Chondrocyte (in vitro differentiated cells): ENCODE measurements at regions not wholly inside any gene's neighbourhood (a gene's known extent, or its start where the extent isn't known, plus 50 kb on each side); places are given as distances from the start of the nearest gene placed in this dataset.

Experiments used
- DNase-seq: peaks from one replicate; pipeline ENCODE4 v3.0.0; 2021; ENCODE audit warnings: mixed read lengths, low spot score
- H3K27ac Mint-ChIP-seq: one replicate; pipeline ENCODE4 v1.8.0; 2021; ENCODE audit warnings: mild to moderate bottlenecking, moderate library complexity, mixed read lengths; ENCODE audit not compliant: unreplicated experiment
- H3K27me3 Mint-ChIP-seq: 2 replicates; pipeline ENCODE4 v1.8.0; 2021; ENCODE audit warnings: low read depth, mixed read lengths
- H3K36me3 Mint-ChIP-seq: 2 replicates; pipeline ENCODE4 v1.8.0; 2021; ENCODE audit warnings: low read depth, mixed read lengths
- H3K4me1 Mint-ChIP-seq: 2 replicates; pipeline ENCODE4 v1.8.0; 2021; ENCODE audit warnings: low read depth, mild to moderate bottlenecking, mixed read lengths
- H3K4me3 Mint-ChIP-seq: one replicate; pipeline ENCODE4 v1.8.0; 2021; ENCODE audit warnings: mild to moderate bottlenecking, moderate library complexity, mixed read lengths; ENCODE audit not compliant: unreplicated experiment
- H3K9me3 Mint-ChIP-seq: 2 replicates; pipeline ENCODE4 v1.8.0; 2021; ENCODE audit warnings: low read depth, mixed read lengths
- TF ChIP-seq, protein P1 (sequence below): fragments of 200-600 bp; sonication (generic); IDR thresholded peaks from 2 replicates; pipeline ENCODE4 v1.5.0; 2021; ENCODE audit warnings: antibody characterized with exemption, mild to moderate bottlenecking, moderate library complexity

DNA sequence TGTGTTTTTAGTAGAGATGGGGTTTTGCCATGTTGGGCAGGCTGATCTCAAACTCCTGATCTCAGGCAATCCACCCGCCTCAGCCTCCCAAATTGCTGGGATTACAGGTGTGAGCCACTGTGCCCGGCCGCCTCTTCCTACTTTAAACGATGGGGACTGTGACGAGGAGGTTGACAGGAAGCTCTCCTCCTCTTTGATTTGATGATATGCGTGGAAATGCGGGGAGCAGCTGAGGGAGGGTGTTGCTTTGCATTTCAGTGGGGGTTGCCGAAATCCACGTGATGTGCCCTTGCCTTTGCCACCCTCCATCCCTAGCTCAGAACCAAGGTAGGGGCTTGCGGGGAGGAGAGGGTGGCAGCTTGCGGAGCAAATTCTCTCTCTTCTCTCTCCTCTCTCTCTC lies 189.6 kb downstream of the AACS start:
- H3K27ac Mint-ChIP-seq, result no peak overlapping the region
- H3K36me3 Mint-ChIP-seq, result no peaks in the 10 kb centered on the region
- H3K27me3 Mint-ChIP-seq, result peaks cover 7% of the 10 kb centered on the region
- H3K4me1 Mint-ChIP-seq, result no peaks in the 10 kb centered on the region
- TF ChIP-seq, protein P1, sequence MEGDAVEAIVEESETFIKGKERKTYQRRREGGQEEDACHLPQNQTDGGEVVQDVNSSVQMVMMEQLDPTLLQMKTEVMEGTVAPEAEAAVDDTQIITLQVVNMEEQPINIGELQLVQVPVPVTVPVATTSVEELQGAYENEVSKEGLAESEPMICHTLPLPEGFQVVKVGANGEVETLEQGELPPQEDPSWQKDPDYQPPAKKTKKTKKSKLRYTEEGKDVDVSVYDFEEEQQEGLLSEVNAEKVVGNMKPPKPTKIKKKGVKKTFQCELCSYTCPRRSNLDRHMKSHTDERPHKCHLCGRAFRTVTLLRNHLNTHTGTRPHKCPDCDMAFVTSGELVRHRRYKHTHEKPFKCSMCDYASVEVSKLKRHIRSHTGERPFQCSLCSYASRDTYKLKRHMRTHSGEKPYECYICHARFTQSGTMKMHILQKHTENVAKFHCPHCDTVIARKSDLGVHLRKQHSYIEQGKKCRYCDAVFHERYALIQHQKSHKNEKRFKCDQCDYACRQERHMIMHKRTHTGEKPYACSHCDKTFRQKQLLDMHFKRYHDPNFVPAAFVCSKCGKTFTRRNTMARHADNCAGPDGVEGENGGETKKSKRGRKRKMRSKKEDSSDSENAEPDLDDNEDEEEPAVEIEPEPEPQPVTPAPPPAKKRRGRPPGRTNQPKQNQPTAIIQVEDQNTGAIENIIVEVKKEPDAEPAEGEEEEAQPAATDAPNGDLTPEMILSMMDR, result no peak
- H3K4me3 Mint-ChIP-seq, result no peak overlapping the region
- DNase-seq, result no peak
- H3K9me3 Mint-ChIP-seq, result peaks cover 9% of the 10 kb centered on the region

DNA sequence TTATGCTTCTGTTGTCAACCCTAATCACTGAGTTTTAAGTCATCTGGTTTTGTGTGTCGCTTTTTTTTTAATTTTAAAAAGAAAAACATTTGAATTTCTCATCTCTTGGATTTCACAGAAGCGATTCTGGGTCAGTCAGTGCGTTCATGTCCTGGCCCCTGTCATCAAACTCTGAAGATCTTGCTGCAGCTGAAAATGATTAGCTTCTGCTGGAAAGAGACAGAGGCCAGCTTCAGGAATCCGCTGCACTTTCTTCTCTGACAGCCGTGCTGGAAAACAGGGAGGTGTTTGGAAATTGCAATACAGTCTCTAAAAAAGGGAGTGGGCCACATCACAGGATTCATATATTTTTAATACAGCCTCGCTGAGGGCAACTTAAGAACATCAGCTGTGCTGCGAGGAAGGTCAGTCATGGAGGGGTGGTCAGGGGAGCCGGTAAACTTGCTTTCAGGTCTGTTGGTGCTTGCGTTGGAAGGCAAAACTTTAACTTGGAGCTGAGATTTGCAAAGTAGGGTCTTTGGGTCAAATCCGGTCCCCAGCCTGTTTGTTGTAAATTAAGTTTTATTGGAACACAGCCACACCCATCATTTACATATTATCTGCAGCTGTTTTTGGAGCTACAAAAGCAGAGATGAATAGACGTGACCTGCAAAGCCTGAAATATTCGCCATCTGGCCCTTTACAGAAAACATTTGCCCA lies 190.8 kb downstream of the AACS start:
- no peak for DNase-seq
- Mint-ChIP-seq H3K9me3 (peaks cover 9% of the 10 kb centered on the region), H3K4me3 (no peak overlapping the region), H3K27me3 (peaks cover 4% of the 10 kb centered on the region), H3K4me1 (no peaks in the 10 kb centered on the region), H3K36me3 (no peaks in the 10 kb centered on the region), H3K27ac (no peak overlapping the region)
- TF ChIP-seq, protein P1, result no peak

DNA sequence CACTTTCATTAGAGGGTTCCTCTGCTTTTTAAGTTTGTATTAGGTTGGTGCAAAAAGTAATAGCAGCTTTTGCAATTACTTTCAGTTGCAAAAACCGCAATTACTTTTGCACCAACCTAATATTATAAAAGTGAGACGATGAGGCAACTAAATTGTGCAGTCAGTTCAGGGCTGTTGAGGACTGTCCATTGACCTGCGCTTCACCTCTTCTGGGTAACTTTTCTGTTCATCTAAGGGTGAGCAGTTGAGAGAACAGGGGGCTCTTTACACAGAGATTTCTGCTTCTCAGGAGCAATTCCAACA lies 191.3 kb downstream of the AACS start:
- H3K27me3 Mint-ChIP-seq, result peaks cover 4% of the 10 kb centered on the region
- no peaks in the 10 kb centered on the region for H3K36me3 Mint-ChIP-seq
- H3K27ac Mint-ChIP-seq, result no peak overlapping the region
- no peaks in the 10 kb centered on the region for H3K4me1 Mint-ChIP-seq
- TF ChIP-seq, protein P1, result no peak
- H3K4me3 Mint-ChIP-seq, result no peak overlapping the region
- DNase-seq, result no peak
- peaks cover 9% of the 10 kb centered on the region for H3K9me3 Mint-ChIP-seq

DNA sequence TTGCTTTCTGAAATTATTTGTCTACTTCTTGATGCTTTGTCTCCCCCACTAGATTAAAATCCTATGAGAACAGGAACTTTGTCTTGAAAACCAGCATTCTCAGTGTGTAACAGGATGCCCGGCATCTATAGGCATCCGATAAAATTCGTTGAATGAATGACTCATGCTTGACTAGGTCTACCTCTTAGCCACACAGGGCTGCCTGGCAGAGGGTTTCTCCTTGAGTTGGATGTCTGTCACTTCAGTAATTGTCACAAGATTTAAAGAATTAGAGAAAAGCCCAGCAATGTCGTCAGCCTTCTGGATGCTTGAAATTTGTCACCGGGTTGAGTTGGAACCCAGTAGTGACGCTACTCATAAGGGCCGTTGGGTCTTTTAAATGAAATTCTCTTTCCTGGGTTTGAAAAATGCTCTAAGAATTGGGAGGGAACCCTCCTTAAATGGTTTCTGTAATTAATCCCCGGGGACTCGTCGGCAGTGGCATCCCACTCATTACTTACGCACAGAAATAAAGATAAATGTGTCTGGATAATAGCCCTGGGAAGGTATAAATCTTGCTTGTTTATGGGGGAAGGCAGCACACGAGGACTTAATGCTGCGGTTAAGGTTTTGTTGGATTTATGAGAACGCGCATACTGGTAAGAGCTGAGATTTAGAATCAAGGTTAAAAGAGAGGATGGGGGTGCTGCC lies 194.1 kb downstream of the AACS start:
- Mint-ChIP-seq H3K27ac (no peak overlapping the region), H3K9me3 (peaks cover 18% of the 10 kb centered on the region), H3K4me3 (no peak overlapping the region), H3K36me3 (no peaks in the 10 kb centered on the region), H3K27me3 (no peaks in the 10 kb centered on the region), H3K4me1 (no peaks in the 10 kb centered on the region)
- TF ChIP-seq, protein P1, result no peak
- no peak for DNase-seq

DNA sequence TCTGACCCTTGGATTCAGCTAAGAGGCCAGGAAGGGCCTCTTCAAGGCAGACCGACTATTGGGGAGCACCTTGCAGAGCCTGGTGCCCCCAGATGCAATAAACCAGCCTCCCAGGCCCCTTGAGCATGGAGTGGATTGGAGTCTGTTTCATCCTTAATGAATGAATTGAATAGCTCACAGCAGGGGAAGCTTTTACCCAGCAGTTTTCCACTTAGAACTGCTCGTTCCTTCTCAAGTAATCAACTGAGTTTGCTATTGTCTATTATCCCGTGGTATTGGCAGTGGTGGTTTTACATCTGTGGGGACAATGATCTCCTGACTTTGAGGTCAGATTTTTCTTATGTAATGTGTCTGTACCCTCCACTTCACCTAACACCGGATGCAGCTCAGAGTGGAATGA lies 197.6 kb downstream of the AACS start:
- Mint-ChIP-seq H3K27ac (no peak overlapping the region), H3K27me3 (no peaks in the 10 kb centered on the region), H3K36me3 (no peaks in the 10 kb centered on the region), H3K4me3 (no peak overlapping the region), H3K9me3 (peaks cover 17% of the 10 kb centered on the region), H3K4me1 (no peaks in the 10 kb centered on the region)
- TF ChIP-seq, protein P1, result no peak
- DNase-seq, result no peak
